ENCODE measurements at regions not wholly inside any gene's neighbourhood (a gene's known extent, or its start where the extent isn't known, plus 50 kb on each side); places are given as distances from the start of the nearest gene placed in this dataset.
A peak's percentile ranks its signal among the peaks of the same experiment; 100 is the strongest.
"Not testable (repeated sequence)": the region's sequence is repeated elsewhere in the genome, so short reads cannot be mapped to it uniquely, and the experiment has no call there.

DNA sequence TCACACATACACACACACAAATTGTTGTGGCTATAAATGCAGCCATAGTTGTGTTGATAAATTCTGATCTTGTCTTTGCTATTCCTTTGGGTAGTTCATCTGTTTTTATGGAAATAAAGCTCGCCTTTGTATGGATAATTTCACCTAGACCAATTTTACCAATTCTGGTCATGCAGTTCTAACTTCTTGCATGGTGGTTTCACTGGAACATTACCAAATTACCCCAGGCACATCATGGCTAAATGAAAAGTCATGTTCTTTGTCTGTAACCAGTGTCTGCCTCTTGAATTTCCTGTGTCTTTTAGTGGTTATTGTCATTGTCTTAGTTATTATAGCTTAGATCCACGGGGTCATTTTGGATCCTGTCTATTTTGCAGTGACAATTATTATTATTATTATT, 50.3 kb upstream of the TMC1 start:
- in situ Hi-C loops (cut with MboI; ENCODE audit: low sequenced_read_pairs): no loop called here

DNA sequence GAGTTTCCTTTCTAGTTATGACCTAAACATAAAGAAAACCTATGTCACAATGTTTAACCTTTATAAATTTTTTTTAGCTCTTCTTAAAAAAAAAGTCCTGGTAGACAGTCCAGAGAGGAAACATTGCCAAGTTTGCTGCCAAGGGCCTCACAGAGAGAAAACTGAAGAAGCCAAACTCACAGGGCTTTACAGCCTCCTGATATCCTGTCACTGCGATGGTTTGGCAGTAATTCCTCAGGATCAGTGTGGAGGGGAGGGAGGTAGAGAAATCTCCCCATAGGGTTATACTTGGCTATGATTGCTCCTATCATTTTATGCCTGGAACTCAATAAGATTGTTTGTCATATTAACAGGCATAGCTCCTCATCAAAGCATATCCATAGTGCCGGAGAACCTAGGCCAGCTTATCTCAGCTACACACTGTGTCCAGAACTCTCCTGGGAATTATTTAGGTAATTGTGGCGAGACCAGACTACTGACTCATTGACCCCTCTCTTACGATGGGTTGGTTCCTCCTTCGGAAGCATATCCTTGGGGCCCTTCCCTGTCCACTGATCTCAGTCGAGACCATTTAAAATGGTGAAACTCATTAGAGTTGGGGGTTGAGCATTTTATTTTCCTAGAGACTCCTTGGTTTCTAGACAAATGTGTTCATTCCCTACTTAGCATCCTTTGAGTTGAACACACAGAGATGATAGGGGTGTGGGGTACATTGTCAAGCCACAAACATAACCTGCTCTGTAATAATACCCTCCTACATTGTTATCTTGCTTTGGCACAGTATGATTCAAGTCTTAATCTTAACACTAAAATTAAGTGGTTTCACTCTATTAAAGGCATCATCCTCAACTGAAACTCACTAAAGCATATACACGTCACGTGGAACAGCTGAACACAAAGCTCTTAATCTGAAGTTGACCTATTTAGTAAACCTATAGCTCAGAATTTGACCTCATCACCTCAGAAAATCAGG, 53.4 kb upstream of the TMC1 start:
- Histone ChIP-seq H3K4me3 (no peak overlapping the region), H3K27me3 (ENCODE audit: low read depth) (no peaks in the 10 kb centered on the region), H3K36me3 (replicated peaks) (no peaks in the 10 kb centered on the region), H3K9me3 (no peaks in the 10 kb centered on the region), H3K4me1 (peaks cover under 1% of the 10 kb centered on the region; the same call in 1 of the 2 replicates)
- no peak for DNase-seq (ENCODE audit: low spot score in 2 of 2)
- in situ Hi-C loops (cut with MboI; ENCODE audit: low sequenced_read_pairs): no loop called here

More for the DNA sequence above, 50.3 kb upstream of the TMC1 start:
- H3K9me3 ChIP-seq: no peaks in the 10 kb centered on the region
- H3K4me3 ChIP-seq: no peak overlapping the region
- H3K36me3 ChIP-seq (replicated peaks): no peaks in the 10 kb centered on the region
- H3K4me1 ChIP-seq: no peaks in the 10 kb centered on the region
- DNase-seq (ENCODE audit: low spot score in 2 of 2): no peak
- H3K27me3 ChIP-seq (ENCODE audit: low read depth): no peaks in the 10 kb centered on the region

DNA sequence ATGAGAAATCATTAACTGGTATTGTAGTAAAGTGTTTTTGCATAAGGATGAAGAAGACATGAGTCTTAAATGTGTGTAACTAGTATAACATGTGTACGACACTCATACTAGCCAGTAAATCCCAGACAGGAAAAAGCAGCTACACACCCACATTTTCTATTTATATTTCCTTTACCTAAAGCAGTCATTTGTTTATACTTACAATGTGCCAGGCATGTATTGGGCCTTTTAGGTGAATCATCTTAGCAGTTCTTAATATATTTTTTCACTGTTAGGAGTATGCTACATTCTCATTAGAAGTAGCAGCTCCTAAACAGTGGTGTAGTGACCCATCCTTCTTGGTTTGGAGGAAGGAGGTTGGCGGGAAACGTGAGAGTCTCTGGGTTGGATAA, 55.8 kb upstream of the TMC1 start:
- DNase-seq (ENCODE audit: low spot score in 2 of 2): no peak
- Histone ChIP-seq H3K4me1 (peaks cover 17% of the 10 kb centered on the region), H3K36me3 (replicated peaks) (no peaks in the 10 kb centered on the region), H3K4me3 (no peak overlapping the region), H3K9me3 (no peaks in the 10 kb centered on the region), H3K27me3 (ENCODE audit: low read depth) (no peaks in the 10 kb centered on the region)
- in situ Hi-C loops (cut with MboI; ENCODE audit: low sequenced_read_pairs): no loop called here

DNA sequence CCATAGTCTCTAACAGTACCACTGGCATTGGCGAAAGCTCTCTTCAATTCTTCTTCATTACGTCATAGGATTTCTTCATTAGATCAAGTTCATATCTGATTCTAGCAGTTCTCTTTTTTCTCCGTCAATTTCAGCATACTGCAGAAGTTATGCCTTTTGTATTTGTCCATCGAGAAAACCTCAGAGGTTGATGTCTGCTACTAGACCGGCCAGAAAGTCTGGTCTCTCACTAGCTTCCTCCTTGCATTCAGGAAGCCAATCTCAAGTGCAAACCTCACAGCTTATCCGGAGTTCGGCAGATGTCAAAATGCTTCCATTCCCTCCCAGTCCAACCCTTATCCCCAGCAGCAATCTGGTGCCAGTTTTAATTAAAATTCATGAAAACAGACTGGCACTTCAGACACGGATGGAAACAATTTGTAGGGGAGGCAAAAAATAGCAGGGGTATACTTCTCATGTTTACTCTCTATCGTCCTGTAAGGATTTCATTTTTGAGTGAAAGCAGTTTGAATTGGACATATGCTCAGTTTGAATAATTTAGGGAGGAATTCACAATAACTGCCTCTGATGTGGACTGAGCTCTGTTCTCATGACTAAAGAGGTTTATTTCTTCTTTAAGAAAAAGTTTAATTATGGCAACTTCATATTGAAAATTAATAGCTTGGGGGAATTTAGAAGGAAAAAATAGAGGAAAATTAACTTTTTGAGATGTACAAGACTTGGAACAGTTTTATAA, 56.4 kb upstream of the TMC1 start:
- peaks cover 23% of the 10 kb centered on the region for H3K4me1 ChIP-seq
- in situ Hi-C loops (cut with MboI; ENCODE audit: low sequenced_read_pairs): no loop called here
- no peaks in the 10 kb centered on the region for H3K9me3 ChIP-seq
- no peaks in the 10 kb centered on the region for H3K27me3 ChIP-seq (ENCODE audit: low read depth)
- no peak for DNase-seq (ENCODE audit: low spot score in 2 of 2)
- no peak overlapping the region for H3K4me3 ChIP-seq
- no peaks in the 10 kb centered on the region for H3K36me3 ChIP-seq (replicated peaks)

DNA sequence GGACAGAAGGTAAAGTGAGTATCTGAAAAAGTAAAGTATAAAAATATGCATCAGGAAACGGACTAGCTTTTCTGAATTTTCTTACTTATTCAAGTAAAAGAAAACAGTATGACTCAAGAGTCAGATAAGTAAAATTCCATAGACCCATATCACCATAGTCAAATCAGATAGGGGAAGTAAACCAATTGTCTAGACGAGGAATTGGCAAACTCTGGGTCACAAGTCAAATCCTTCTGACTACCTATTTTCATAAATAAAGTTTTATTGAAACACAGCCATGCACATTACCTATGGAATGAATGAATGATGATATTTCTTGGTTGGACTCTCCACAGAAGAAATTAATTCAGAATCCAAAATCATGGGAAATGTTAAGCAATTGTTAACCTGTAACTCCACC, 59.1 kb upstream of the TMC1 start:
- in situ Hi-C loops (cut with MboI; ENCODE audit: low sequenced_read_pairs): no loop called here
- Histone ChIP-seq H3K4me3 (no peak overlapping the region), H3K9me3 (no peaks in the 10 kb centered on the region), H3K27me3 (ENCODE audit: low read depth) (no peaks in the 10 kb centered on the region), H3K4me1 (peaks cover 49% of the 10 kb centered on the region), H3K36me3 (replicated peaks) (no peaks in the 10 kb centered on the region)
- DNase-seq (ENCODE audit: low spot score in 2 of 2): no peak

DNA sequence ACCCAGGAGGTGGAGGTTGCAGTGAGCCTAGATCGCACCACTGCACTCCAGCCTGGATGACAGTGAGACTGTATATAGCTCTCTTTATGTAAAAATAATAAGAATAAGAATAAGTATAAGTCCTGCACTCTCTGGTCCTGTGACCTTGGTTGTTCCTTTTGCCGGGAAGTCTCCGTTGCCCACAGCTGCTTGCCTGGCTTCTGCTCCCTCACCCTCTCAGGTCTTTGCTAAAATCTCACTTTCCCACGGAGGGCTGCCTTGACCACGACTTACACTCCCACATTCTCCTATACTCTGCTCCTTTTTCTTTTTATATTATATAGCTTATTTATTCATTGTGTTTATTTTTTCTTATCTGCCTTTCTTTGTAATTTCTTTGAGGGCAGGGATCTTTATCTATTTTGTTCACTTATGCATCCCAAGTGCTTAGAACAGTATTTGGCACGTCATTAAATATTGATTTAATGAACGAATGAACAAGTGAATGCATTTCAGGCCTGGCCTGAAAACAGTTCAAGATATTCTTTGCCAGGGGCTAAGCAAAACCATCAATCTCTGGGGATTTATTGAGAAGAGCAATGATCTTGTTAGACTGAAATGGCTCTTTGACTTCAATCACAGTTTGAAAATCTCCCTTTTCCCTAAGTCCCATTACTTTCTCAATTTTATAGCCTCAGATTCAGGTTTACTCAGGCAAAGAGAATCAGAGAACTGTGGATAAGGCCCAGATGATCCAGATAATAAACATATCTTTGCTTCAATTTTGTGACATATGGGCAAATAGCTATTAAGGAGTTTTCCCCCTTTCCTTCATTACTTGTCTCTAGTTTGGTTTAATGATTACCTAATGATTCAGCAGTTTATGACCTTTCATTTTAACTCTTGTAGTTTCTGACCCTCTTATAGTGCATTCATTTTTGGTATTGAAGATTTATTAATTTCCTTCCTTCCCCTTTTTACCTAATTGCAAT, 60.8 kb upstream of the TMC1 start:
- Histone ChIP-seq H3K36me3 (replicated peaks) (no peaks in the 10 kb centered on the region), H3K27me3 (ENCODE audit: low read depth) (no peaks in the 10 kb centered on the region), H3K4me1 (peaks cover 55% of the 10 kb centered on the region), H3K9me3 (no peaks in the 10 kb centered on the region), H3K4me3 (no peak overlapping the region)
- no peak for DNase-seq (ENCODE audit: low spot score in 2 of 2)
- in situ Hi-C loops (cut with MboI; ENCODE audit: low sequenced_read_pairs): no loop called here

DNA sequence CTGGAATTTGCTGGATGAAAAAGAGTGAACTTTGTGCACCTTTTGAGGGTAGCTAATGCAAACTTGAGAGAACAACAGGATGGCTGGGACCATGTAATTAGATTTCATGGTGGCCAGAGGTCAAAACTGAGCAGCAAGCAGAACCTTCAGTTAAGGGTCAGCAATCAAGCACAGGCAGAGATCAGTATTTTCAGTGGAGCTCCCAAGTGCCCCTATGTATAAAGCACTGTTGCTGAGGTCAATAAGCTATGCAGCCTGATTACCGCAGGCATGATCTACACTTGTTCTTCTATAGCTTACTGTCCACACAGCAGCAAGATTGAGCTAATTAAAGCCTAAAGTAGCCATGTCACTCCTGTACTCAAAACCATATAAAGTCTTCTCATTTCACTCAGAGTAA, 62.1 kb upstream of the TMC1 start:
- no peaks in the 10 kb centered on the region for H3K36me3 ChIP-seq (replicated peaks)
- H3K27me3 ChIP-seq (ENCODE audit: low read depth): no peaks in the 10 kb centered on the region
- no peak overlapping the region for H3K4me3 ChIP-seq
- in situ Hi-C loops (cut with MboI; ENCODE audit: low sequenced_read_pairs): no loop called here
- H3K4me1 ChIP-seq: peaks cover 62% of the 10 kb centered on the region
- no peaks in the 10 kb centered on the region for H3K9me3 ChIP-seq
- peak; percentile 37 to 52 for DNase-seq (ENCODE audit: low spot score in 2 of 2)

DNA sequence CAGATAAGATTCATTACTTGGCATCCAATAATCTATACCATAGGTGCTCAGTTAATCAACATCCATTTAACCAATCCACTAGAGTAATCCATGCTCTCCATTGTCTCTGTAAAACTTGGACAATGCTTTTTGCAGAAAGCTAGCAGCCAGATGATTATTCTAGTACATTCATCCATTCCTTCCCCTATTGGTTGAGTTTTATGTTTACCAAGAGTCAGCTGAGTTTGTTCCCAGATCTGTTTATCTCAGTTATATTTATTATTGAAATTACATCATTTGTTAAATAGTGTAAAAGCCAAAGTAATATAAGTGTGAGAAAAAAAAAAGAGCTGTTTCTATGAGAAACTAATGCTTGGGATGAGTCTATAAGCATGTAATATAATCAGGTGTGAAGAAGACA, 63.3 kb upstream of the TMC1 start:
- in situ Hi-C loops (cut with MboI; ENCODE audit: low sequenced_read_pairs): no loop called here
- DNase-seq (ENCODE audit: low spot score in 2 of 2): no peak
- Histone ChIP-seq H3K9me3 (no peaks in the 10 kb centered on the region), H3K36me3 (replicated peaks) (no peaks in the 10 kb centered on the region), H3K27me3 (ENCODE audit: low read depth) (no peaks in the 10 kb centered on the region), H3K4me1 (peaks cover 68% of the 10 kb centered on the region), H3K4me3 (no peak overlapping the region)

DNA sequence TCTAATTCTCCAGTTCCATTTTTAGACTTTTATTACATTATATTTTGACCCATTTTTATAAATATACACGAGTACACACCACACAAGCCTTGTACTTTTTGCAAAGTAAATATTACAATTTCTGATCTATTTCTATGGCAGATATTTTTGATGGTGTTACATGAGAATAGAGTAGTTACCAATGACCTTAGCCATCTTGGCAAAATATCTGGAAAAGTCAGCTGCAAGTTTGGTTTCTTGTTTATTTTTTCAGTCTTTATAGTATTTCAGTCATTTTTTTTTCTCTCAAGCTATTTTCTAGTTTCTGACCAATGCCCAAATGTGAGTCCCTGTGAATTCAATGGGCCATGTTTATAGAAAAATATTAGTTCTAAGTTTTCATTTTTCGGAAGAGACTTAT, 64.0 kb upstream of the TMC1 start:
- in situ Hi-C loops (cut with MboI; ENCODE audit: low sequenced_read_pairs): no loop called here
- Histone ChIP-seq H3K9me3 (no peaks in the 10 kb centered on the region), H3K4me1 (peaks cover 61% of the 10 kb centered on the region), H3K27me3 (ENCODE audit: low read depth) (no peaks in the 10 kb centered on the region), H3K36me3 (replicated peaks) (no peaks in the 10 kb centered on the region), H3K4me3 (no peak overlapping the region)
- DNase-seq (ENCODE audit: low spot score in 2 of 2): no peak

DNA sequence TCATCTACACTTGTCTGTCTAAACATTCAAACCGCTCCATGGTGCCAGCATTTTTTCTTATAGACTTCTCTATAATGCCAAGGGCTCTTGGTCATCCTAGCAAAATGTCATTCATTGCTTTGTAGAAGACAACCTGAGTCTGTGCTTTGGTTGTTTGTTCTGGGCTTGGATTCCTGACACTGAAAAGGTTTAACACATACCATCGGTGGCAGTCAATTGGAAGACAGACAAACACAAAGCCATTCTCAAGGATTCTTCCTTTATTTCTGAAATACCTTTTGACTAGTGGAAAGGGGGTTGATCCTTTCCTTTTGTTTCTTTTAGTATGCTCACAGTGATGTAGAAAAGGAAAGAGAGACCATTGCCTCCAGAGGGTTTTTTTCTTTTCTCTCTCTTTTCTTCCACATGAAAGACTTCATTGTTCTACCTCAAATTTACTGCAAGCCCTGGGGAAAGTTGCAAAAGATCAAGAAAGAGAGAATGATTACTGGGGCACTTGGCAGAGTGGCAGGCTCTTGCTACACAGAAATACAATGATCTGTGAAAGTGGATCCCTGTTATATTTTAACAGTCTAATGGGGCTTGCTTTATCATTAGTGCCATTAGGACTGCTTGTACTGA, 66.4 kb upstream of the TMC1 start:
- Histone ChIP-seq H3K4me1 (peaks cover 45% of the 10 kb centered on the region), H3K36me3 (replicated peaks) (no peaks in the 10 kb centered on the region), H3K9me3 (no peaks in the 10 kb centered on the region), H3K27me3 (ENCODE audit: low read depth) (no peaks in the 10 kb centered on the region), H3K4me3 (no peak overlapping the region)
- in situ Hi-C loops (cut with MboI; ENCODE audit: low sequenced_read_pairs): no loop called here
- peak; percentile 74 to 100 for DNase-seq (ENCODE audit: low spot score in 2 of 2)

DNA sequence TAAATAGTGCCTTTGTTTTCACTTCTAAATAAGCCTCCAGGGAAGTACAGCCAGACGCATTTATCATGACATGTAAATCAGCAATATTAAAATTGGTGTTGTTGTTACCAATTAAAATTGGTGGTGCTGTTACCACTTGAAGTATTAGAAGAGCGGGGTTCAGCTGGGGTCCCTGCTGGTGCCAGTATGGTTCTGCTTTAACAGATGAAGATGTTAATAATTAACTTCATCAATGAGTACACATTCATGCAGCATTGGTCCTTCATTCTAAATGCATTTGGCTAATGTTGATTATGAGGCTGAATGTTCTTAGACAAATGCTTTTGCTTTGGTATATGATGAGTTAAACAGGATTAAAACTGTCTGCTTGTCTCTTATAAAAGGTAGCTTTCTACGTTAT, 67.6 kb upstream of the TMC1 start:
- no peak for DNase-seq (ENCODE audit: low spot score in 2 of 2)
- Histone ChIP-seq H3K27me3 (ENCODE audit: low read depth) (no peaks in the 10 kb centered on the region), H3K36me3 (replicated peaks) (no peaks in the 10 kb centered on the region), H3K9me3 (no peaks in the 10 kb centered on the region), H3K4me3 (no peak overlapping the region), H3K4me1 (peaks cover 34% of the 10 kb centered on the region)
- in situ Hi-C loops (cut with MboI; ENCODE audit: low sequenced_read_pairs): no loop called here

DNA sequence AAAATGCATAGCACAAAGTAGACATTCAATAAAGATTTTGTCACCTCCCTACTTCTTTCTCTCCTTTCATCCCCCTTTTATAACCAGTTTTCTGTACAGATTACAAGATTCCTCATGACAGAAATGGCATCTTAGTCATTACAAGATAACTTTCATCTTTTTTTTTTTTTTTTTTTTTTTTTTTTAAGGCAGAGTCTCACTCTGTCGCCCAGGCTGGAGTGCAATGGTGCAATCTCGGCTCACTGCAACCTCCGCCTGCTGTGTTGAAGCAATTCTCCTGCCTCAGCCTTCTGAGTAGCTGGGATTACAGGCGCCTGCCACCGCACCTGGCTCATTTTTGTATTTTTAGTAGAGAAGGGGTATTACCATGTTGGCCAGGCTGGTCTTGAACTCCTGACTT, 75.2 kb upstream of the TMC1 start:
- H3K4me3 ChIP-seq; H3K27me3 ChIP-seq (ENCODE audit: low read depth); DNase-seq (ENCODE audit: low spot score in 2 of 2); in situ Hi-C loops (cut with MboI; ENCODE audit: low sequenced_read_pairs); H3K36me3 ChIP-seq (replicated peaks); H3K9me3 ChIP-seq: not testable (repeated sequence)
- peaks cover 12% of the 10 kb centered on the region for H3K4me1 ChIP-seq

Measured in HAP-1 (cell line).